Renal pelvis (tissue), 1 donor: ENCODE measurements at regions not wholly inside any gene's neighbourhood (a gene's known extent, or its start where the extent isn't known, plus 50 kb on each side); places are given as distances from the start of the nearest gene placed in this dataset.
"Not testable (repeated sequence)": the region's sequence is repeated elsewhere in the genome, so short reads cannot be mapped to it uniquely, and the experiment has no call there.

Source experiments
- DNase-seq: peaks from one replicate; pipeline ENCODE4 v3.0.0-alpha.2; 2013

GRCh38 chr5:158063052-158063451 lies 204.1 kb upstream of the CLINT1 start:
- no peak for DNase-seq

- DNase-seq: no peak
These were observed 202.5 kb upstream of the CLINT1 start for GRCh38 chr5:158061451-158061850.

GRCh38 chr5:158060212-158060611 lies 201.3 kb upstream of the CLINT1 start:
- no peak for DNase-seq

GRCh38 chr5:158058208-158059120 lies 199.5 kb upstream of the CLINT1 start:
- DNase-seq: no peak

GRCh38 chr5:158056130-158056825 lies 197.3 kb upstream of the CLINT1 start:
- DNase-seq: no peak

GRCh38 chr5:158055111-158055501 lies 196.2 kb upstream of the CLINT1 start:
- no peak for DNase-seq

GRCh38 chr5:158054223-158055110 lies 195.5 kb upstream of the CLINT1 start:
- peak; percentile 60 for DNase-seq

- no peak for DNase-seq
These were observed 192.1 kb upstream of the CLINT1 start for GRCh38 chr5:158051036-158051435.

GRCh38 chr5:158050421-158050820 lies 191.5 kb upstream of the CLINT1 start:
- DNase-seq: no peak

- no peak for DNase-seq
These were observed 190.5 kb upstream of the CLINT1 start for GRCh38 chr5:158049459-158049858.

GRCh38 chr5:158045696-158046095 lies 186.8 kb upstream of the CLINT1 start:
- no peak for DNase-seq

- no peak for DNase-seq
These were observed 181.0 kb upstream of the CLINT1 start for GRCh38 chr5:158039911-158040347.

- DNase-seq: no peak
These were observed 180.5 kb upstream of the CLINT1 start for GRCh38 chr5:158039441-158039840.

- DNase-seq: not testable (repeated sequence)
These were observed 178.1 kb upstream of the CLINT1 start for GRCh38 chr5:158036983-158037595.

- not testable (repeated sequence) for DNase-seq
These were observed 175.6 kb upstream of the CLINT1 start for GRCh38 chr5:158034586-158034985.

- DNase-seq: no peak
These were observed 174.8 kb upstream of the CLINT1 start for GRCh38 chr5:158033724-158034123.

GRCh38 chr5:158033076-158033475 lies 174.1 kb upstream of the CLINT1 start:
- no peak for DNase-seq

- no peak for DNase-seq
These were observed 173.3 kb upstream of the CLINT1 start for GRCh38 chr5:158032246-158032645.

GRCh38 chr5:158027806-158028775 lies 169.1 kb upstream of the CLINT1 start:
- peak; percentile 72 for DNase-seq

- peak; percentile 67 for DNase-seq
These were observed 167.5 kb upstream of the CLINT1 start for GRCh38 chr5:158026304-158027031.
